Activated CD4-positive, alpha-beta T cell treated with anti-CD3 and anti-CD28 coated beads, Interleukin-2, amount 10 ng/mL, durations not matched to agents 7 days and 5 days (primary cell): ENCODE measurements at regions not wholly inside any gene's neighbourhood (a gene's known extent, or its start where the extent isn't known, plus 50 kb on each side); places are given as distances from the start of the nearest gene placed in this dataset.
"Not testable (repeated sequence)": the region's sequence is repeated elsewhere in the genome, so short reads cannot be mapped to it uniquely, and the experiment has no call there.

ENCODE experiments used
- CTCF ChIA-PET: fragments of 350-600 bp; sonication (Branson Sonifier 250); formaldehyde crosslinking; loops from one replicate; lab custom pipeline; 2021; ENCODE audit warnings: antibody characterized with exemption; lab: Charles Lee
- POLR2A ChIA-PET: fragments of 350-600 bp; sonication (Branson Sonifier 250); formaldehyde crosslinking; loops from one replicate; lab custom pipeline; 2021; ENCODE audit warnings: antibody characterized with exemption; lab: Charles Lee
- DNase-seq: peaks from one replicate; pipeline ENCODE4 v3.0.0-alpha.2; 2020
- H3K27ac Mint-ChIP-seq: one replicate; pipeline ENCODE4 v1.8.0; 2021; ENCODE audit warnings: mild to moderate bottlenecking, moderate library complexity, mixed read lengths
- H3K27me3 Mint-ChIP-seq: one replicate; pipeline ENCODE4 v1.8.0; 2021; ENCODE audit warnings: mixed read lengths
- H3K36me3 Mint-ChIP-seq: one replicate; pipeline ENCODE4 v1.8.0; 2021; ENCODE audit warnings: low read depth, mixed read lengths
- H3K4me1 Mint-ChIP-seq: one replicate; pipeline ENCODE4 v1.8.0; 2021; ENCODE audit warnings: mixed read lengths
- H3K4me3 Mint-ChIP-seq: one replicate; pipeline ENCODE4 v1.8.0; 2021; ENCODE audit warnings: mild to moderate bottlenecking, moderate library complexity, mixed read lengths
- H3K9me3 Mint-ChIP-seq: one replicate; pipeline ENCODE4 v1.8.0; 2021; ENCODE audit warnings: mixed read lengths

DNA sequence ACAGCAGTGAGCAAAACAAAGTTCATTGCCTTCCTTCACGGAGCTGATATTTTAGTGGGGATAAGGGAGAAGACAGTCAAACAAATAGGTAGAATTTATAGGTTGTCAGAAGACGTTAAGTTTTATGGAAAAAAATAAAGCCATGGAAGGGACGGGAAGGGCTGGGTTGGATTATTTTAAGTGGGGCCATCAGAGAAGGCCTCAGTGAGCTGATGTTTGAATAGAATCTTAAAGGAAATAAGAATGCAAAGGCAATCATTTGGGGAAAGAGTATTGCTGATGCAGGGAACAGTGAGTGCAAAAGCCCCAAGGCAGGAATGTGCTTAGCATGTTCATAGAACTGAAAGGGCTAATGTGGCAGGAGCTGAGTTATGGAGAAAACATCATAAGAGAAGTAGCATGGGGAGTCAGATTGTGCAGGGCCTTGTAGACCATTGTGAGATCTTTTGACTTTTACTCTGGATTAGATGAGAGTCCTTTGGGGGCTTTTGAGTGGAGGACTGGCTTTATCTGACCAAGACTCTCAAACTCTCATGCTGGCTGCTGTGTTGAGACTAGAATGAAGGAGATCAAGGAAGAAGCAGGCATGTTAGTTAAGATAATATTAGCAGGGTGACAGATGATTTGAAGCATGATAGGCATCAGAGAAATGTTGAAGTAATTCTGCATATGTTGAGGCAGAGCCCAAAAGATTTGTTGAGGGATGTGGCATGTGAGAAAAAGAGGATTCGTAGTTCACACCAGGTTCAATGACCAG is 104.5 kb upstream of the TPTE start:
- CTCF ChIA-PET, H3K27me3 Mint-ChIP-seq, POLR2A ChIA-PET, DNase-seq, H3K27ac Mint-ChIP-seq, H3K36me3 Mint-ChIP-seq, H3K4me3 Mint-ChIP-seq, H3K9me3 Mint-ChIP-seq, H3K4me1 Mint-ChIP-seq: not testable (repeated sequence)

DNA sequence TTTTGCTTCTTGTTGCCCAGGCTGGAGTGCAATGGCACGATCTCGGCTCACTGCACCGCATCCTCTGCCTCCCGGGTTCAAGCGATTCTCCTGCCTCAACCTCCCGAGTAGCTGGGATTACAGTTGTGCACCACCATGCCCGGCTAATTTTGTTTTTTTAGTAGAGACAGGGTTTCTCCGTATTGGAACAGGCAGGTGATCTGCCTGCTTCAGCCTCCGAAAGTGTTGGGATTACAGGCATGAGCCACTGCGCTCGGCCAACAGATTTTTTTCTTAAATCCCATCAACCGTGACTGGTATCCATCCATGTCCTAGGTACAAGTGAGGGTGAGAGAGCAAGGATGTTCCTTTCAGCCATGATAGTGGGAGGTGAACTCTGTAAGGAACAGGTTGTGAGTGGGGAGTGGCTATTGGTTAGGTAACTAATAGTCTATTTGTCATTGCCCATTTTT is 103.8 kb upstream of the TPTE start:
- POLR2A ChIA-PET, H3K4me1 Mint-ChIP-seq, H3K36me3 Mint-ChIP-seq, H3K27me3 Mint-ChIP-seq, H3K9me3 Mint-ChIP-seq, H3K4me3 Mint-ChIP-seq, H3K27ac Mint-ChIP-seq, CTCF ChIA-PET, DNase-seq: not testable (repeated sequence)

DNA sequence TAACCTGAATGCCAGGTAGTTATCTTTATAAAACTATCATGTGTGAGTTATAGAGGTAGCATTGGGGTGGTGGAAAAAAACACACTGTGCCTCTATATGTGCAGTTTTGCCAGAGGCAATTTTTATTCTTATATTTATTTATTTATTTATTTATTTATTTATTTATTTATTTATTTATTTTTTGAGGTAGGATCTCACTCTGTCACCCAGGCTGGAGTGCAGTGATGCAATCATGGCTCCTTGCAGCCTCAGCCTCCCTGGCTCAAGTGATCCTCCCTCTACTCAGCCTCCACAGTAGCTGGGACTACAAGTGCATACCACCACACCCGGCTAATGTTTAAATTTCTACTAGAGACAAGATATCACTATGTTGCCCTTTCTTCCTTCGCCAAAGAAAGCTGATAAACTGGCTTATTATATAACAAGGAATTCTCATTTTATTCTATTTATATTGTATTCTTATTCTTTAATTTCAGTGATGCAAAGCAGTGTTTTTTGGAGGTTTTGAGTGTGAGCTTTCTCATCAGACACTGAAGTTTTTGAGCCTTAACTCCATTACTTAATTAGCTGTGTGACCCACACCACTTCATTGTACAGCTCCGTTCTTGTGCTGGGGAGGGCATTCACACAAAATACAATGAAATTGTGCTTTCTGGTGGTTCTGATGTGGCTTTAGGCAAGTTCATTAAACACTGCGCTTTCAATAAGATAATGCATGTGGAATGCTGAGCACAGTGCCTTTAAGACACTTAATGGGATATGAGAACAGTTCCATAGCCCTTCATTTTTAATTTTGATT is 102.9 kb upstream of the TPTE start:
- H3K9me3 Mint-ChIP-seq, H3K4me3 Mint-ChIP-seq, H3K27ac Mint-ChIP-seq, POLR2A ChIA-PET, H3K27me3 Mint-ChIP-seq, H3K36me3 Mint-ChIP-seq, H3K4me1 Mint-ChIP-seq, DNase-seq: not testable (repeated sequence)
- CTCF ChIA-PET: interaction anchor here (0.7 kb wide), 1 partner anchor 13 kb away, joined by 3 read pairs; no protein-coding TSS in a partner anchor

DNA sequence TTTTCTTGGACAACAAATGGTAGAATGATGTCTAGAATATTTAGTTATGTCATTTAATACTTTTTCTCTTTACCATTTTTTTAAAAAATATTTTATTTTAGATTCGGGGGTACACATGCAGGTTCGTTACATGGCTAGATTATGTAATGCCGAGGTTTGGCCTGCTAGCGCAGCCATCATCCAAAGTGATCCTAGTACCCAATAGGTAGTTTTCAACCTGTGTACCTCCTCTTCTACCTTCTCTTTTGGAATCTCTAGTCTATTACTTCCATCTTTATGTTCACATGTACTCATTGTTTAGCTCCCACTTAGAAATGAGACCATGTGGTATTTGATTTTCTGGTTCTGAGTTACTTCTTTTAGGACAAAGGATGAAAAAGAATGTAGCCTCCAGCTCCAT is 100.2 kb upstream of the TPTE start:
- POLR2A ChIA-PET, H3K36me3 Mint-ChIP-seq: not testable (repeated sequence)

DNA sequence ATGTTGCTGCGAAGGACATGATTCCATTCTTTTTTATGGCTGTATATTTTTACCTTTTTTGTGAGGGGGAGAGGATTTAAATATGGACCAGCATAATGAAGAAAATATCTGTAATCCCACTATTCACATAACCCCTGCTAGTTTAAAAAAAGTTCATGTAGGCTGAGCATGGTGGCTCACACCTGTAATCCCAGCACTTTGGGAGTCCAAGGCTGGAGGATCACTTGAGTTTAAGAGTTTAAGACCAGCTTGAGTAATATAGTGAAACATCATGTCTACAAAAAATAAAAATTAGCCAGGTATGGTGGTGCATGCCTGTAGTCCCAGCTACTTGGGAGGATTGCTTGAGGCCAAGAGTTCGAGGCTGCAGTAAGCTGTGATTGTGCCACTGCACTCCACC is 99.8 kb upstream of the TPTE start:
- POLR2A ChIA-PET, CTCF ChIA-PET, H3K36me3 Mint-ChIP-seq, H3K9me3 Mint-ChIP-seq, H3K27ac Mint-ChIP-seq, H3K4me1 Mint-ChIP-seq, H3K4me3 Mint-ChIP-seq, DNase-seq, H3K27me3 Mint-ChIP-seq: not testable (repeated sequence)

More for the DNA sequence above, 100.2 kb upstream of the TPTE start:
- H3K4me3 Mint-ChIP-seq, H3K27me3 Mint-ChIP-seq, H3K4me1 Mint-ChIP-seq, DNase-seq, CTCF ChIA-PET, H3K9me3 Mint-ChIP-seq, H3K27ac Mint-ChIP-seq: not testable (repeated sequence)

DNA sequence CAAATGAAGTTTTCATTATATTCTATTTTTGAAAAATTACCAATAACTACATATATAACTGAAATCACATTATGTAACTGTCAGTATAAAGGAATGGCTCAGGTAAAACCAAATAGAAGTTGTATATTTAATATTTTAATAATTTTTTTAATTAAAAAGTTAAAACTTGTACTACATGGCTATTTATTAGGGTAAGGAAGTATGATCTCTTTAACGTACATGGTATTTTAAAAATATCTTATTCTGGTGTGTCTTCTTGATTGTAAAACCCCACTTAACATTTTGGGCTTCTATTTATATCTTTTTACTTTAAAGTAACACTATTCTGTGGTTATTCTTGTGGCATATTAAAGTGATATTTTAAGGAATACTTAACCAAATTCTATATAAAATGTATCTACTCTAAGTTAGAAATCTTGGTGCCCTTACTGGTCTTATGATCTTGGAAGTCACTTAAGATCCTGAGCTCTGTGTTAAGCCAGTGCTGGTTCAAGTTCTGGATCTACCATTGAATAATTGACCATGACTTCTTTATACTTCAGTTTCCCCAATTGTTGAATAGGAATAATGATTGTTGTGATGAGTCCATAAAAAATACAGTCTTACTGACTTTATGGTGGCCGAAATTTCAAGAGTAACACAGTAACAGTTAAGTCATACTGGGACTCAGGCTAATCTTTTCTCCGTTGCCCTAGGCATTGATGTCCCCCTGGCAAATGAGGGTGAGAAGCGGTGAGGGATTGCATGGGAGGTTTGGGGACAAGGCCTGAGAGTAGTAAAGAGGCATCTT is 97.1 kb upstream of the TPTE start:
- H3K36me3 Mint-ChIP-seq, H3K27ac Mint-ChIP-seq, DNase-seq, H3K9me3 Mint-ChIP-seq, H3K27me3 Mint-ChIP-seq, POLR2A ChIA-PET, CTCF ChIA-PET, H3K4me1 Mint-ChIP-seq, H3K4me3 Mint-ChIP-seq: not testable (repeated sequence)

- DNase-seq, H3K9me3 Mint-ChIP-seq, POLR2A ChIA-PET, H3K4me3 Mint-ChIP-seq, CTCF ChIA-PET, H3K4me1 Mint-ChIP-seq, H3K27ac Mint-ChIP-seq, H3K27me3 Mint-ChIP-seq, H3K36me3 Mint-ChIP-seq: not testable (repeated sequence)
Observed at GRCh38 chr21:10424887-10425145, 96.6 kb upstream of the TPTE start.

DNA sequence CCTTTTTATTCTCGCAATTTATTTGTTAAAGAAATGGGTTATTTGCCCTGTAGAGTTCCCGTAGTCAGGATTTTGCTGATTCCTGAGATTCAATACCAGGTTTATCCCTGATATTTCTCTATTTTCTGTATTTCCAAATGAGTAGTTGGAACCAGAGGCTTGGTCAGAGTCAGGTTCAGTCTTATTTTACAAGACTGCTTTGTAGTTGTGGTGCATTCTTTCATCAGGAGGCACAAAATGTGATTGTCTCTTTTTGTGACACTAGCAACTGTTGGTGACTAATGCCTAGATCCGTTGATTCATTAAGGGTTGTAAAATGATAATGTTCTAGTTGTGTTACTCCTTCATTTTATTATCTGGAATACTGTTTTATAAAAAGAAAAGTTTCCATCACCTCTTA is 95.5 kb upstream of the TPTE start:
- Mint-ChIP-seq H3K27ac (no peak overlapping the region), H3K9me3 (no peaks in the 10 kb centered on the region), H3K36me3 (no peaks in the 10 kb centered on the region), H3K27me3 (no peaks in the 10 kb centered on the region), H3K4me3 (no peak overlapping the region), H3K4me1 (no peaks in the 10 kb centered on the region)
- DNase-seq: no peak
- POLR2A ChIA-PET: no interaction called here
- CTCF ChIA-PET: no interaction called here

DNA sequence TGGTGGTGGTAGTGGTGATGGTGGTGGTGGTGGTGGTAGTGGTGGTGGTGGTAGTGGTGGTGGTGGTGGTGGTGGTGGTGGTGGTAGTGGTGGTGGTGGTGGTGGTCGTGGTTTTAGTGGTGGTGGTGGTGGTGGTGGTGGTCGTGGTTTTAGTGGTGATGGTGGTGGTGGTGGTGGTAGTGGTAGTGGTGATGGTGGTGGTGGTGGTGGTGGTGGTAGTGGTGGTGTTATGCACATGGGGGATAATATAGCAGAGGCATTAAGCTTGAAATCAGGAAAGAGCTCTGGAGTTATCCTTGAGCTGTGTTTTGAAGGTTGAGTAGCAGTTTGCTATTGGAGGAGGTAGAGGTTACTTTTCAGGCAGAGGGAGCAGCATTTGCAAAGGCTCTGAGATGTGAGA is 94.6 kb upstream of the TPTE start:
- H3K27me3 Mint-ChIP-seq, CTCF ChIA-PET, H3K9me3 Mint-ChIP-seq, DNase-seq, H3K27ac Mint-ChIP-seq, H3K4me1 Mint-ChIP-seq, H3K4me3 Mint-ChIP-seq, H3K36me3 Mint-ChIP-seq, POLR2A ChIA-PET: not testable (repeated sequence)

DNA sequence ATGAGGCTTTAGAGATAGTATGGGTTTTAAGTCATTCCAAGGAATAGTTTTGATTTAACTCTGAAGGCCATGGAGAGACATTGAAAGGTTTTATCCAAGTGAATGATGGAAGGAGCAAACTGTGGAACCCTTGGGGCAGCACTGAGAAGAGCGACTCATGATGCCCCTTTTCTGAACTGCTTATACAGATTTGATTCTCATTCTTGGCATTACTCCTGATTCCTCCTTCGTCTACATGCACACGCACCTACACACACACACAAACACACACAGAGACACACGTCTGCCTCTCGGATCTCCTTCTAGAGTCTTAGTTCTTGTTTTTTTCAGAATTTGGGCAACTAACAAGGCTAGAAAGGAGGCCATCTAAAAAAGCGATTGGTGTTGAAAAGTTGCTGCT is 94.1 kb upstream of the TPTE start:
- H3K27me3 Mint-ChIP-seq, H3K4me3 Mint-ChIP-seq, H3K9me3 Mint-ChIP-seq, H3K4me1 Mint-ChIP-seq, DNase-seq, H3K36me3 Mint-ChIP-seq, H3K27ac Mint-ChIP-seq, CTCF ChIA-PET, POLR2A ChIA-PET: not testable (repeated sequence)

GRCh38 chr21:10428981-10429534 is 92.3 kb upstream of the TPTE start:
- H3K27ac Mint-ChIP-seq, H3K36me3 Mint-ChIP-seq, DNase-seq, H3K4me3 Mint-ChIP-seq, H3K27me3 Mint-ChIP-seq, CTCF ChIA-PET, POLR2A ChIA-PET, H3K4me1 Mint-ChIP-seq, H3K9me3 Mint-ChIP-seq: not testable (repeated sequence)

DNA sequence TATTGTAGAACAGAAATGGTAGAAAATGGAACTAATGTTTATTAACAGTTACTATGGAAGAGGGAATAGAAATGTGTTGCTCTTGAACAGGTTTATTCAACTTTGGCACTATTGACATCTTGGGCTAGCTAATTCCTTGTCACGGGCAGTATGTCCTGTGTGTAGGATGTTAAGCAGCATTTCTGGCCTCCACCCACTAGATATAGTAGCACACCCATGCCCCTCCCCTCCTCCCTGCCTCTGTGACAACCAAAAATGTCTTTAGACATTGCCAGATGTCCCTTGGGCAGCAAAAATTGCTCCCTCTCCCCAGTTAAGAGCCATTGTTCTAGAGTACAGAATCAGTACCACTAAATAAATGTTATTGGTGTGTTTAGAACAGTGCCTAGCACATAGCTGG is 91.4 kb upstream of the TPTE start:
- Mint-ChIP-seq H3K4me1 (no peaks in the 10 kb centered on the region), H3K27me3 (no peaks in the 10 kb centered on the region), H3K36me3 (no peaks in the 10 kb centered on the region), H3K4me3 (no peak overlapping the region), H3K27ac (no peak overlapping the region), H3K9me3 (peaks cover 3% of the 10 kb centered on the region)
- CTCF ChIA-PET: interaction anchor here (1.2 kb wide), 1 partner anchor 15 kb away, joined by 3 read pairs; no protein-coding TSS in a partner anchor
- DNase-seq: no peak
- POLR2A ChIA-PET: no interaction called here

DNA sequence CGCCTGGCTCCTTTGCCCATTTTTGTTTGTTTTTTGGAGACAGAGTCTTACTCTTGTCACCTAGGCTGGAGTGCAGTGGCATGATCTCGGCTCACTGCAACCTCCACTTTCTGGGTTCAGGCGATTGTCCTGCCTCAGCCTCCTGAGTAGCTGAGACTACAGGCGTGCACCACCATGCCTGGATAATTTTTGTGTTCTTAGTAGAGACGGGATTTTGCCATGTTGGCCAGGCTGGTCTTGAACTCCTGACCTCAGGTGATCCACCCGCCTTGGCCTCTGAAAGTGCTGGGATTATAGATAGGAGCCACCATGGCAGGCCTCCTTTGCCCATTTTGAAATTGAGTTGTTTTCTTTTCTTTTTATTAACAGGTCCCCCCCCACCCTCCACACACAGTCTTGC is 89.4 kb upstream of the TPTE start:
- H3K4me3 Mint-ChIP-seq, DNase-seq, H3K36me3 Mint-ChIP-seq, H3K27me3 Mint-ChIP-seq, H3K9me3 Mint-ChIP-seq, H3K27ac Mint-ChIP-seq, CTCF ChIA-PET, POLR2A ChIA-PET, H3K4me1 Mint-ChIP-seq: not testable (repeated sequence)
